SK-N-MC (cell line): ENCODE measurements at regions not wholly inside any gene's neighbourhood (a gene's known extent, or its start where the extent isn't known, plus 50 kb on each side); places are given as distances from the start of the nearest gene placed in this dataset.

Experiments used
- DNase-seq: peaks from one replicate; pipeline ENCODE4 v3.0.0-alpha.2; 2011; ENCODE audit warnings: low read depth, low spot score
- H3K27ac ChIP-seq: fragments of 200-600 bp; sonication (generic); 2 replicates; pipeline ENCODE4 v1.5.1; 2016; ENCODE audit warnings: mixed run types
- H3K36me3 ChIP-seq: fragments of 200-600 bp; sonication (generic); 2 replicates; pipeline ENCODE4 v1.6.1; 2017; ENCODE audit warnings: antibody characterized with exemption, low read length, mixed read lengths; ENCODE audit not compliant: insufficient read depth
- H3K4me3 ChIP-seq: fragments of 200-600 bp; sonication (generic); 2 replicates; pipeline ENCODE4 v1.5.1; 2016
- H3K9ac ChIP-seq: fragments of 200-600 bp; sonication (generic); 2 replicates; pipeline ENCODE4 v1.8.0; 2017; ENCODE audit warnings: mixed run types, mixed read lengths; ENCODE audit not compliant: insufficient read length
- H3K9me3 ChIP-seq: fragments of 200-600 bp; sonication (generic); 2 replicates; pipeline ENCODE4 v1.6.1; 2017; ENCODE audit warnings: low read depth, mild to moderate bottlenecking, antibody characterized with exemption, low read length, moderate library complexity, mixed read lengths
- EZH2 ChIP-seq: fragments of 200-600 bp; sonication (generic); IDR thresholded peaks from one replicate; pipeline ENCODE4 v1.6.1; 2017; ENCODE audit warnings: antibody characterized with exemption
- FOXP2 ChIP-seq: optimal IDR thresholded peaks from 2 replicates; pipeline ENCODE3; 2011; ENCODE audit warnings: mild to moderate bottlenecking, moderate library complexity; ENCODE audit not compliant: insufficient read depth; ENCODE audit errors: extremely low read length, control extremely low read depth
- POLR2AphosphoS5 ChIP-seq: IDR thresholded peaks from 2 replicates; pipeline ENCODE4 v1.6.1; 2012; ENCODE audit warnings: mild to moderate bottlenecking, low read depth, low read length, borderline replicate concordance

DNA sequence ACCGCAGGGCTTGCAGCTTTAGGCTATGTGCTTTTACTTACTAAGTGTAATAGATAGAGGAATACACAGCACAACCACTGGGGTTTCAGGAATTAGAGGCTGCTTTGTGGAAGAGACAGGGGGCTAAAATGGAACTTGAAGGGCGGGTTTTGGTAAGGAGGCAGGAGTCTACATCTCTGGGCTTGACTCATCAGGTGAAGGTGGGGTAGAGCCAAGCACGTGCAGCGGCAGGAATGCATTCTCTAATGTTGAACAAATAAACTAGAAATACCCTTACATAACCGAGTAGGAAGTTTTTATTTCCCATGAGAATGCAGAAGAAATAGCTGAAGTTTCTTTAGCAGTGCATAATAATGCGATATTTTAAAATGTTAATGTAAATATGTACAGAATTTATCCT is 673.8 kb upstream of the SALL3 start:
- Histone ChIP-seq H3K9ac (no peak overlapping the region), H3K4me3 (no peak overlapping the region), H3K36me3 (no peaks in the 10 kb centered on the region), H3K27ac (no peak overlapping the region), H3K9me3 (no peaks in the 10 kb centered on the region)
- TF ChIP-seq FOXP2, result no peak
- TF ChIP-seq POLR2AphosphoS5, result no peak
- TF ChIP-seq EZH2, result no peak
- DNase-seq, result no peak

DNA sequence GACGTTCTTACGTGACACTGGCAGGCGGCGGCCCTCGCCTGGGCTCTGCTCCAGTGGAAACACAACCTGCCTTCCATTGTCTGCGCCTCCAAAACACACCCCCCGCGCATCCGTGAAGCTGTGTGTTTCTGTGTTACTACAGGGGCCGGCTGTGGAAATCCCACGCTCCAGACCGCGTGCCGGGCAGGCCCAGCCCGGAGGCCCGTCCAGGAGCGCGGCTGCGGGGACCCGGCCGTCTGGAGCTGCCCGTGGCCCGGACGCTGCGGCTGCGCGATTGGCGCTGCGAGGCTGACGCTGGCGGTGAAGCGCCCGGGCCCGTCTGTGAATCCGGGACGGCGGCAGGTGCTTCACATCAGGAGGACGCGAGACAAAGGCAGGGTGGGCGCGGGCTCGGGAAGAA is 670.3 kb upstream of the SALL3 start:
- TF ChIP-seq EZH2 (no peak), POLR2AphosphoS5 (no peak), FOXP2 (no peak)
- H3K4me3 ChIP-seq, result no peak overlapping the region
- no peak overlapping the region for H3K9ac ChIP-seq
- H3K36me3 ChIP-seq, result no peaks in the 10 kb centered on the region
- no peak overlapping the region for H3K27ac ChIP-seq
- DNase-seq, result no peak
- H3K9me3 ChIP-seq, result no peaks in the 10 kb centered on the region

DNA sequence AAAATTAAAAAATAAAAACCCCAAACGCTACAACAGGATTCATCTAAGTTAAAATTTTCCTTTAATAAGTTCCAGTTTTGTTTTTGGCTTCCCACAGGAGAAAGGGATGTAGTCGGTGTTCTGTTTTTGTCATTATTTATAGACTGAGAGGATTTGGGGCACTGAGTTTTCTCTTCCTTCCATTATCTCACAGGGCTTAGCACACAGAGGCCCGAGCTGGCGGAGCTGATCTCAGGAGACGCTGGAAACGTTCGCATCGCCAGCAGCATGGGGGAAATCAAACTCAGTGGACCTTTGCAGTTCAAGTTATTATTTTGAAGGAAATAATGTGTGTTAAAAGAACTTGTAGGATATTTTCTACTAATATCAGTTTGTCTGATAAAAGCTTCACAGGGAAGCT is 669.7 kb upstream of the SALL3 start:
- TF ChIP-seq FOXP2 (no peak), POLR2AphosphoS5 (no peak), EZH2 (no peak)
- no peak overlapping the region for H3K4me3 ChIP-seq
- no peak overlapping the region for H3K27ac ChIP-seq
- no peaks in the 10 kb centered on the region for H3K9me3 ChIP-seq
- DNase-seq, result no peak
- no peaks in the 10 kb centered on the region for H3K36me3 ChIP-seq
- H3K9ac ChIP-seq, result no peak overlapping the region

DNA sequence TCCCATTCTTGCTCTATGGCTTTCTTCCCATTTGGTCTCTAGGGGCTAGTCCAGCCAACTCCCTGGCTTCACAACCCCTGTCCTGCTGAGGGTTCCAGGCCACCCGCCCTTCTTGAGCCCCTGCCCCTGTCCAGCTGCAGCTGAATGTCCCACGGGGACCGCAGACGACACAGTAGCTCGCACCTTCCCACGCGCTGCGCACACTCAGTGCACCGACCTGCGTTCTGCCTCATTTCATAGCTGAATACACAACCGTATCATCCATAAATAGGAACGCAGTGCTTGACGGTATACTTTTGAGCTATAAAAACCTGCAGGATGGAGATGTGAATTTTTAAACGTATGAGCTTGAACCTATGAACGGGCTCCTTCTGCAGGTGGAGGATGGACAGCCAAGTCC is 660.4 kb upstream of the SALL3 start:
- TF ChIP-seq EZH2 (no peak), POLR2AphosphoS5 (no peak), FOXP2 (no peak)
- no peak overlapping the region for H3K9ac ChIP-seq
- DNase-seq, result no peak
- no peak overlapping the region for H3K4me3 ChIP-seq
- H3K36me3 ChIP-seq, result no peaks in the 10 kb centered on the region
- no peak overlapping the region for H3K27ac ChIP-seq
- no peaks in the 10 kb centered on the region for H3K9me3 ChIP-seq

DNA sequence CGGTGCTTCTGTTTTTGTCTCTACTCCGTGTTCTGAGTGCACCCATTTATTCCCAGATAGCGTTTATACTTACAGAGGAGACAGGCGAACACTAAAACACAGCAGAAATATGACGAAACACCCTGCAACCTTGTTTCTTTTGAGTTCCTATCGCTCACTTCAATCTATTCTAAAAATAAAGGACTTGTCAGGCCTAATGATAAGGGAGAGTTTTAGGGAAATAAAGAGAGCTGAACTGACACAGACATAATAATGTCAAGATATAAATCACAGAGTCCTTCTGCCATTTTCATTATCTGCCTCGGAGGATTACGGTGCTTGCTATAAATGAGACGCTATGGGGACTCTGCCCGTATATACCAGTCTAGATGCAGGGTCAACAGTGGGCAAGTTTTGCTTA is 659.7 kb upstream of the SALL3 start:
- H3K36me3 ChIP-seq, result no peaks in the 10 kb centered on the region
- no peaks in the 10 kb centered on the region for H3K9me3 ChIP-seq
- DNase-seq, result no peak
- no peak overlapping the region for H3K4me3 ChIP-seq
- H3K9ac ChIP-seq, result no peak overlapping the region
- no peak overlapping the region for H3K27ac ChIP-seq
- TF ChIP-seq POLR2AphosphoS5 (no peak), EZH2 (no peak)

DNA sequence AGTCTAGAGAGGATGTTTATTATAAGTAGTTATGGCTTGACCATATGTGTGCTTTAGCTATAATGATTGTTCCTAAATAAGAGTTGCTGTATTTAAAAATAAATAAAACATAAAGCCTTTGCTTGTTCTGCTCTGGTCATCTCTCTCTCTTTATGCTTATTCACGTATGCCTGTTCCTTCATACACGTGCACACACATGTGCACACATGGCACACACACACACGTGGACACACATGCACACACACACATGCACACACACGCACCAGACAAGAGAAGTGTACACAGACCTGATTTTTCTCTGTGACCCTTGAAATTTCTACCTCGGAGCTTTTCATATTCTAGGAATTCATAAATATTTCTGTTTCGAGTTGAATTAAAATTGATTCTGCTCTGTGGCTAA is 658.2 kb upstream of the SALL3 start:
- Histone ChIP-seq H3K27ac (no peak overlapping the region), H3K9me3 (no peaks in the 10 kb centered on the region), H3K4me3 (no peak overlapping the region), H3K9ac (no peak overlapping the region), H3K36me3 (no peaks in the 10 kb centered on the region)
- DNase-seq, result no peak
- TF ChIP-seq FOXP2 (no peak), POLR2AphosphoS5 (no peak), EZH2 (no peak)

DNA sequence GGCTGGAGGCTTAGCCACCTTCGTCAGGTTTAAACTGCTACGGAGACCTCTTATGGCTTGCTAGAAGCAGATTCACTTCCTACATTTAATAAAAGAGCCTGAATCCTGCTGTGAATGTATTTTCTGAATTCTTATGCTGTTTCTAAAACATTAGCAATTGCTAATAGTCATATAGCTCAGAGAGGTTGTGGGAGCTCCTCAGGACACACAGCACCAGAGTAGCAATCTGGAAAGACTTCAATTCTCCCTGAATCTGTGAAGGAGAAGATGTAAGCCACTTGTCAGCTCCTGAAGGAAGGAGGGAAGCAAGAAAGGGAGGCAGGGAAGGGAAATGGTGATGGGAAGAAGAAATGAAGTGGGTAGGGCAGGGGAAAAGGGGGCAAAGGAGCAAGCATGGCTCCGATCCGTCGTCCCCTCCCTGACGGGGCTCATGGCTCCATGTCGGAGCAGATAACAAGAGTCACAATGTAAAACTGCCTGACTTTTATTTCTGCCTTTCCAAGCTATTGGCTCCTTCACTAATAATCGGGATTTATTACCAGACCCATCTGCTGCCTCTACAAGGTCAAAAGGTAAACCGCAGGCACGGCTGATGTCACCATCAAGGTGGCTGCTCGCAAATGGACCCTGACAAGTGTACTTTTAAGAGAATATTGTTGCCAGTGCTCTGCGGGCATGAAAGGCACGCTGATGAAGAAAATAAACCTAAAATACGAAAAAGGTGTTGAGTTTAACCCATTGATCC is 656.0 kb upstream of the SALL3 start:
- TF ChIP-seq EZH2, result no peak
- no peak for TF ChIP-seq FOXP2
- TF ChIP-seq POLR2AphosphoS5, result no peak
- Histone ChIP-seq H3K36me3 (no peaks in the 10 kb centered on the region), H3K9ac (no peak overlapping the region), H3K9me3 (no peaks in the 10 kb centered on the region), H3K27ac (no peak overlapping the region), H3K4me3 (no peak overlapping the region)
- DNase-seq, result no peak

DNA sequence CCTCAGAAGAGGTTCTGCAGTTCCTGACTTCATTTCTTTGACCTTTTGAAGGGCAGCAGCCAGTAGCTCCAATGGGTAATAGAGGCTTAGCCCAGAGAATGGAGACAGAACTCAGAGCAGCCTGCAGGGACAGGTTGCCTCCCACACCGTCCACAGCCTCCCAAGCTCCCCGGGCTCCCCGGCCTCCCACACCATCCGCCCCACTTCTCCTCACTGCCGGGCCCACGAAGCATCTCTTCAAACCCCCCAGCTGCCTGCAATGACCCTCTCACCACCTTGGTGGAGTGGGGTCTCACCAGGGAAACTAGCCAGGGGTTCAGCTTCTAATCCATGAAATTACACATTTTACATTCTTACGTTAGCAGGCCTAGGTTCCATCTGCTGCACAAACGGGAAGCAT is 652.0 kb upstream of the SALL3 start:
- TF ChIP-seq FOXP2 (no peak), POLR2AphosphoS5 (no peak), EZH2 (no peak)
- Histone ChIP-seq H3K36me3 (no peaks in the 10 kb centered on the region), H3K27ac (no peak overlapping the region), H3K9me3 (no peaks in the 10 kb centered on the region), H3K4me3 (no peak overlapping the region), H3K9ac (no peak overlapping the region)
- no peak for DNase-seq

DNA sequence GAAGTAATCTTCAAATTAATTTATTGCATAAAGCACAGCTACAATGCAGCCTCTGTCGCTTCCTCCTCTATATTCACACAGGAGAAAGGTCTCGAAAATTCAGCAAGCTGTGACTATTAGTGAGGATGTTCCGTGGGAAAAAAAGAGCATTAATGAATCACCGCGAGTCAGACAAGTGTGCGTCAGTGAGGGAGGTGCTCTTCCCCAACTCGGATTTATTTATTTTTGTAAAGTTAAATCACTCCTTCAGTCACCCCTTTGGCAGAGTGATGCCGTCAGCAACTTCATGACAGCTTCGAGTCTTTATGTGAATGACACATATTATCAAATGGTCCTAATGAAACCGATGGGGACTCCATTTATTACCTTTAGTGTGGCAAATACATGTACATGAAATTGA is 648.9 kb upstream of the SALL3 start:
- Histone ChIP-seq H3K9me3 (no peaks in the 10 kb centered on the region), H3K27ac (no peak overlapping the region), H3K9ac (no peak overlapping the region), H3K4me3 (no peak overlapping the region), H3K36me3 (no peaks in the 10 kb centered on the region)
- DNase-seq, result no peak
- TF ChIP-seq FOXP2, result no peak
- TF ChIP-seq POLR2AphosphoS5, result no peak
- TF ChIP-seq EZH2, result no peak
